ENCODE measurements at regions not wholly inside any gene's neighbourhood (a gene's known extent, or its start where the extent isn't known, plus 50 kb on each side); places are given as distances from the start of the nearest gene placed in this dataset.
A peak's percentile ranks its signal among the peaks of the same experiment; 100 is the strongest.

GRCh38 chr12:25835385-25835784, 123.1 kb upstream of the RASSF8 start:
- DNase-seq = no peak

DNA sequence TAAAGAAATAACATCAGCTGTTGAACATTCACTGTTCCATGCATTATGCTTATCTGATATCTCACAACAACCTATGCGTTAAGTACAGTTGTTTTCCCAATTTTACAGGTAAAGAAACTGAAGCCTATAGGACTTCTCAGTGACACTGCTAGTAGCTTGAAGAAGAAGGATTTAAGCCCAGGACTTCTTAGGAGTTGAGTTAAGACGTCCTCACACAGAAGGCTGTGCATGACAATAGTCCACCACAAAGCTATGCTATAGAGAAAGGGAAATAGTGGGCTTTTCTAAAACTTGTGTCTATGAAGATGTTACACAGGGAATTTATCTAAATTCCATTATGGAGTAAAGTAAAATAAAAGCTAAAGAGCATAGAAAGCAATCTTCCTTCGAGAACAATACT, 120.5 kb upstream of the RASSF8 start:
- DNase-seq = no peak

DNA sequence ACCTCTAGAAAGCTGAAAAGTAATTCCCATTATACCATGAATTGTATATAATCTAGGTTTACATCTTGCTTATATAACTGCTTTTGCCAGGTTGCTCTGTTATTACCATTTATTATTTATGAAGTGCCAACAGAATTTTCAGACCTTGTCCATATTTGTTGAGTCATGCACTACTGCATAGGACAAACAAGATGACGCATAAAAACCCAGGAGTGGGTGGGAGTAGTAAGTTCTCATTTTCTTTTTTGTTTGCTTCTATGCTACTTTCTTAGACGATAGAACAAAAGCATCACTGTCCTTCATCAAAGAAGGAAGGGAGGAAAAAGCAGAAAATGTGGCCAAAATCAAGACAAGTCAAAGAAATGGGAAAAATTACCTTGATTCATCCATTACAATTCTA, 119.0 kb upstream of the RASSF8 start:
- DNase-seq = no peak

- DNase-seq = no peak
Measured at GRCh38 chr12:25840678-25841465, 117.6 kb upstream of the RASSF8 start.

GRCh38 chr12:25842254-25842653, 116.2 kb upstream of the RASSF8 start:
- DNase-seq = no peak

GRCh38 chr12:25843976-25844375, 114.5 kb upstream of the RASSF8 start:
- no peak for DNase-seq

- DNase-seq = no peak
Measured at GRCh38 chr12:25845415-25845814, 113.1 kb upstream of the RASSF8 start.

- DNase-seq = no peak
Measured at GRCh38 chr12:25852792-25853191, 105.7 kb upstream of the RASSF8 start.

GRCh38 chr12:25853316-25854095, 105.0 kb upstream of the RASSF8 start:
- DNase-seq = no peak

- DNase-seq = no peak
Measured at GRCh38 chr12:25854991-25855390, 103.5 kb upstream of the RASSF8 start.

DNA sequence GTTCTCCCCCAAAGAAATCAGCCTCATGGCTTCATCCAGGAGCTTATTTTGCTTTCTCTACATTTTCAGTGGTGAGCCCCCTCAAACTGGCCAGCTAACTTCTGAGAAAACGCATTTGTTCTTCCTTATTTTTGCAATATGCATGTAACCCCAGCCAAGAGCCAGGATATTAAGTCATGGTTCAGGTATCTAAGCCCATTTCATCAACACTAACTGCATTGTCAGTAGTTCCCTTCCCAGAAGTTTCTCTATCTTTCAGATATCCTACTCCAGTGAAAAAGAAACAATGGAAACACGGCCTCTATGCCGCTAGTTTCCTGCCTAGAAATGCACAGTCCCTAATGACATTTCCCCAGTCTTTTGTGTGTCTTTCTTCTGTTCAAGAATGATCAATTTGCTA, 102.8 kb upstream of the RASSF8 start:
- DNase-seq = no peak

GRCh38 chr12:25859976-25860375, 98.5 kb upstream of the RASSF8 start:
- DNase-seq = peak in 1 of 5 experiments; percentile 24

DNA sequence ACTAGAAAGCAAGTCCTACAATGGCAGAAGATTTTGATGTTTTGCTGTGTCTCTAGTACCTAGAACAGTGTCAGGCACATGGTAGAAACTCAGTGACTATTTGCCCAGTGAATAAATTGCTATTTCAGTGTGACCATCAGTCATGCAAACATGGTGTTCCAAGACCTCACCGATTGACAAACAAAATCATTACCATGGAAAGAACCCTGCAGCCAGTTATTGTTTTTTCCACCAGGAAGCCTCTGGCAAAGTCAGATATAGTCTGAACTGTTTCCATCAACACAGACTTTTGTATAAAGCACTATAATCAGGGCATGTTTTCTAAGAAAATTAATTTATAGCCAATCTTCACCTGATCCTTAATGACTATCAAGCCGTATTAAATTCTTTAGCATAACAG, 97.3 kb upstream of the RASSF8 start:
- no peak for DNase-seq

DNA sequence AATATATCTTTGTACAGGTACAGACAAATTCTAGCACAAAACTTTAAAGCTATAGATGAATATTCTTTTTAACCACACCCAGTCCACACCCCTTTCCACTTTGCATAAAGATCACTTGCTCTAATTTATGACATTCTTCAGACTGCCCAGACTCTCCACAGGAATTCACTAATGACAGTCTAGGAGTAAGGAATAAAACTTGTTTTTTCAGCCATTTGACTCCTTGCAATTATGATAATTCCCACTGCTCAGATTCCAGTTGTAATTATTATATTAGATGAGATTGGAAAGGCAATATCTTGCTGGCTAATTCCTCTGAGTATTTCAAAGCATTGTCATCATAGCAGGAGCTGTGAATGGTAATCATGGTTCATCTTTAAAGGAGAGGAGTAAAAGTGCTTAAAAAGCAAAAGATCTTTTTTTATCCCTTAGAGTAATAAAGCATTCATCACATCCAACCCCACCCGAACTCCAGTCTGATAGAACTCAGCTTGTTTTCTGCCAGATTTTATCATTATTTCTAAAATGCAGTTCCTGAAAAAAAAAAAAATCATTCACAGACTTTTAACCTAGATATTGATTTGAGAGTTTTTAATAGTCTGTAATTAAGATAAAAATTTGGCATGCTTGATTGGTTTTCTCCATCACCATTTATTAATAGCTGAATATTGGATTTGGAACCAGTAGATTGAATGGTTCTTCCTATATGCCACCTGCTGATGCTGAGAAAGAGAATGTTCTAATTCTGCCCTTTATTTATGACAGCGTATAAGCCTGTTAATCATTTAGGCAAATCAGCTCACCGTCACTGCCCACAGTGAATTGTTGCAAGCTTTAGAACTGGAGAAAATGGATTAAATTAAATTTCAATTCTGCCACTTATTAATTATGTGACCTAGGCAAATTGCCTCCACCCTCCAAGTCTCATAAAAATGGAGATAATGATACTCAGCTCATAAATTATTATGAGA, 93.9 kb upstream of the RASSF8 start:
- DNase-seq = no peak

DNA sequence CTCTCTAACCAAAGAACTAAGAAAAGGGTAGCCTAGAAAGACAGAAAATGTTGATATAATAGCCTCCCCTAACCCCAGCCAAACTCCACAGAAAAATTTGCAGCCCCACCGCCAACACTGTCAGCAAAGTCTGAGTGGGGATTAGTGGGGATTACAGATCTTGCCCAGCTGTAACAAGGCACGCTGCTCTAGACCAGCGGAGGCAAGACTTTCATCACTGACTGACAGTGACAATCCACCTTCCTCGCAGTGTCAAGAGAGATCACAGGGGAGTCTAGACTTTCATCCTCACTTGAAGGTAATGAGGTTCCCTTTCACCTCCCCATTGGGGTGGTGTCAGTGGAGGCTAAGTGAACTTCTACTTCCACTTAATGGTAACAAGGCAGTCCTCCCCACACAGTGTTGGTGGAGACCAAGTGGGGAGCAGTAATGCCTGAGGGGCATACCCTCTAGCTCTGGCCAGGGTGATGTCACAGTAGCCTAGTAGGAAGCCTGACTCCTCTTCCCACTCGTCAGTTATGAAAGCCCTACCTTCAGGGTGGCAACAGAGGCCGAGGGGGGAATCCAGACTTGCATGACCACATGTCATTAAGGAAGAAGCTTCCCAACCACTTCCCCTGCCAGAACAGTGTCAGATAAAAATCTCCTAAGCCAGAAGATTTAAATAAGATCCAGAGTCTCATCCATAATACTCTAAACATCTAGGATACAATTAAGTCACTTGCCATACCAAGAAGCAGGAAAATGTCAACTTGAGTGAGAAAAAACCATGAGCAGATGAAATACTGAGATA, 91.7 kb upstream of the RASSF8 start:
- DNase-seq = no peak

DNA sequence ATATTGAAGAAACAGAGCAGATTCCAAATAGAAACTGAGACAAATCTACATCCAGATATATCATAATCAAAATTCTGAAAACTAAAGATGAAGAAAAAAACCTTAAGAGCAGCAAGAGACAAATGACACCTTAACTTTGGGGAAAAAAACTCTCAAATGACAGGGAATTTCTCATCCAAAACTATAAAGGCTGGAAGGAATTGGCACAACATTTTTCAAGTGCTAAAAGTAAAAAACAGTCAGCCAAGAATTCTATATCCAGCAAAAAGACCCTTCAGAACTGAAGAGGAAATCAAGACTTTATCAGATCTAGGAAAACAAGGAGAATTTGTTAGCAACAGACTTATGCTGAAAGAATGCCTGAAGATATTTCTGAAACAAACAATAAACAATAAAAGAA, 90.3 kb upstream of the RASSF8 start:
- no peak for DNase-seq

DNA sequence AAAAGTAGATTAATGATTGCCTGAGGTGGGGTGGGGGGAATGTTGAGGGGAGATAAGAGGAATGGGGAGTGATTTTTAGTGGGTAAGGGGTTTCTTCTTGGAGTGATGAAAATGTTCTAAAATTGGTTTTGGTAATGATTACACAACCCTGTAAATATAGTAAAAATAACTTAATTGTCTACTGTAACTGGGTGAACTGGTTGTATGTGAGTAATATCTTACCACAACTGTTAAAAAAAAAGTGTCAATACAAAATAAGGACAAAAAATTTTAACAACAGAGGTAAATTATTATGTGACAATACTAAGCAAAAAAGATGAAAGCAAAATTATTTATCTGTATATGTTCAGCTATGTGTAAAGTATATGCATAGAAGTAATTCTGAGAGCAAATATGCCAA, 86.3 kb upstream of the RASSF8 start:
- DNase-seq = no peak

DNA sequence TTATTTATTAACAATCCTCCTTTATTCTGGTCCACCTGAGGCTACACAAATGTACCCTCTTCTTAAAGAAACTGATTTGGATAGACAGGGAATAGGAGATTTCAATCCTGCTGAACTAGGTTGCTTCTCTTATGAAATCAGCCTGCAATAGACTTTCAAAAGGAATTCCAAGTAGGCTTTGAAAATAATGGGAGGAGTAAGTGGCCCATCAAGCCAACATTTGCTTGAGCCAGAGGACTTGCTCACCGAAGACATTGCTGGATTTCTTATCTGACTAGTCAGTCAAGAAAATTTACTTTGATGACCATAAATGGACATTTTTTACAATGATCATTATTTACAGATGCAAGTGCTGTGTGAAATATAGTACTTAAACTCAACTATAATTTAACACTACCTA, 82.8 kb upstream of the RASSF8 start:
- DNase-seq = no peak

GRCh38 chr12:25876383-25877045, 82.0 kb upstream of the RASSF8 start:
- DNase-seq = no peak

DNA sequence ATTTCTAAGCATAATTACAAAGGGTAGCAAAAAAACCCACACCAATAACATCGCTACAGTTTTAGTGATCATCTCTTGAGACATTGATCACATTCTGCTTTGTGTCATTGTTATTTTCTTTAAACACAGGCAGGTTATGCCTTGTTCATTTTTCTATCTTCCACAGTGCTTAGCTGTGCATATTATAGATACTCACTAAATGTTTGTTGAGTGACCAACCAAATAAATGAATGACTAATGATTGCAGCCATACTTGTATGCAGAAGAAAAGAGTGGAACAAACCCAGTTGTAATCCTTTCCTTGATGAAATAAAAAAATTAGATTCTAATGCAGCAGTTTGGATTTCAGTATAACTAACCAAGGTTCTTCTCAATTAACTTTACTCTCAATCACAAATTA, 81.0 kb upstream of the RASSF8 start:
- no peak for DNase-seq

- DNase-seq = no peak
Measured at GRCh38 chr12:25882266-25882665, 76.2 kb upstream of the RASSF8 start.
